LHCN-M2 (cell line): ENCODE measurements at regions not wholly inside any gene's neighbourhood (a gene's known extent, or its start where the extent isn't known, plus 50 kb on each side); places are given as distances from the start of the nearest gene placed in this dataset.
A peak's percentile ranks its signal among the peaks of the same experiment; 100 is the strongest.

Experiments
- DNase-seq: peaks from one replicate; pipeline ENCODE4 v3.0.0-alpha.2; 2012; ENCODE audit warnings: low read depth

DNA sequence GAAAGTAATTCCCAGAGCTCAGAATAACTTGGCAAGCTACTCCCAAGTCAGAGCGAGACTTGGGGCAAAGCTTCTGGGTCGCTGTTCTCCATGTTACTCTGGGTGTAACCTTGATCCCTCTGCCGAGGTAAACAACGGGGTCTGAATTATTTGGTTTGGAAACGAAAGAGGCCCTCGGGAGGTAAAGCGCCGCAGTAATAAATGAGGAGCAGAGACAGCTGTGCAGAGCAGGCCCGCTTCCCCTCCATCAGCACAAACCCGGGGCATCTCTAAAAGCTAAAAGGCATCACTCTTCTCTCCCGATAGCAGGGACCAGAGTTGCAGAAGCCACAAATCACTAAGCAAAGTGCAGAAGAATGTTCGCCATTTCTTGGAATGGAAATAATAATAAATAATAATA lies 561.5 kb downstream of the BCOR start:
- no peak for DNase-seq

GRCh38 chrX:39541881-39542280 lies 555.9 kb downstream of the BCOR start:
- no peak for DNase-seq

- no peak for DNase-seq
Measured at GRCh38 chrX:39542316-39542715, 555.4 kb downstream of the BCOR start.

GRCh38 chrX:39550795-39551361 lies 546.9 kb downstream of the BCOR start:
- DNase-seq = no peak

DNA sequence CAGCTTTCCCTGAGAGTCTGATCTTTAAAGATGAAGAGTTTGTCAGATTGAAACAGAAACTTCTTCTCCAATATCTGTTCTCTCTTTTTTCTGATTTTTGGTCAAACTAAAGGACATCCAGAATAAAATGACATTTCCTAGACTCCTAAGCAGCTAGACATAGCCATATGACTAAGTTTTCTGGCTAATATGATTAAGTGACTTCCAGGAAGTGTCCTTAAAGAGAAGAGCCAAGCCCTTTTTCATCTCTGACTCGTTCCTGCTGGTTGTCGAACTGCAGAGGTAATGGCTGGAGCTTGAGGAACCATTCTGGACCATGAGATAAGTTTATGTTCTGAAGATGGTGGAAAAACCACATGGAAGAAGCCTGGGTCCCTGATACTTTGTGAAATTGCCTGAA lies 546.0 kb downstream of the BCOR start:
- DNase-seq = no peak

GRCh38 chrX:39555431-39555830 lies 542.3 kb downstream of the BCOR start:
- DNase-seq = no peak

DNA sequence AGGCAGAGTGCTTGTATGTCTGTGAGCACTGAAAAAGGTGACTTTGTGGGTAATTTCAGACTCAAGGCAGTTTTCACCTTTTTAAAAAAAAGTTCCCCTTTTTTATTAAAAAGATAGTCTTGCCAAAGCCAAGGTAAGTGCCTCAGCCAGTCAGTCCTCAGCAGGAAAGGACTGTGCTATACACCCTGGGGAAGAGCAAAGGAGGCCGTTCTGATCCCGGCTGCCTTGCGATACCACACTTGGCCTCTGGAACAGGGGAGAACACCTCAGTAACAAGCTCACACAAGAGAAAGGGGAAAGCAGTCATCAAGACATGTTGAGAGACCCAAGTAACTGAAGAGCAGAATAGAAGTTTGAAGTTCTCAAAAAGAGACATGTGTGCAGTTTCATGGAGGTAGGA lies 541.7 kb downstream of the BCOR start:
- no peak for DNase-seq

DNA sequence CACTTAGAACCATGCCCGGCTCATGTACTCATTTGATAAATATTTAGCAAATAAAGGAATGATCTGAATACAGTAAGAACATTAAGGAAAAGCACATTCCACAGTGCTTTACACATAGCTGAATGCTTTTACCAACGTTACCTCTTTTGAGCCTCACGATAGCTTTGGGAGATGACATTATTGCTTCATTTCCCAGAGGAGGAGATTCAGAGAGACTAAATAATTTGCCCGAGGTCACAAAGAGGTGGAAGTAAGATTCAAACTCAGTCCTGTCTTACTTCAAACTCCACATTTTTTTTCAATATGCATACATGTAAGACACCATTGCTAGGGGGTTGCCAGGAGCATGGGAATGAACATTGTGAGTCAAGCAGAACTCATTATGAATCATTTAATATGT lies 538.5 kb downstream of the BCOR start:
- DNase-seq = no peak

- DNase-seq = no peak
Measured at GRCh38 chrX:39560271-39560670, 537.5 kb downstream of the BCOR start.

- no peak for DNase-seq
Measured at GRCh38 chrX:39563178-39563577, 534.6 kb downstream of the BCOR start.

GRCh38 chrX:39564751-39565150 lies 533.0 kb downstream of the BCOR start:
- DNase-seq = no peak

DNA sequence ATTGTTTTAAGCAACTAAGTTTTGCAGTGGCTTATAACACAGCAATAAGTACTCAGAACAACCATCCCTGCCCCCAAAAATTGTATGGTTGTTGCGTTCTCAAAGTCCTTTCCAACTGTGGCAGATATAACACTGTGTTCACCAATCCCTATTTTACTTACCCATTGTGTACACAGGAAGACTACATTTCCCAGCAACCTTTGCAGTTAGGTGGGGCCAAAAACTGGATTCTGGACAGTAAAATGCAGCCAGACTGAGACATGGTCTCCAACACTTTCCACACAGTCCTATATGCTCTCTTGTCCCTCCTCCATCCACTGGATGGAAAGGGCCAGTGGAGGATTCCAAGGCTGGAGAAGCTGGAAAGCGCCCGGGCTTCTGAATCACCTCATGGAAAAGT lies 523.6 kb downstream of the BCOR start:
- DNase-seq = no peak

GRCh38 chrX:39576041-39576872 lies 521.5 kb downstream of the BCOR start:
- DNase-seq = no peak

DNA sequence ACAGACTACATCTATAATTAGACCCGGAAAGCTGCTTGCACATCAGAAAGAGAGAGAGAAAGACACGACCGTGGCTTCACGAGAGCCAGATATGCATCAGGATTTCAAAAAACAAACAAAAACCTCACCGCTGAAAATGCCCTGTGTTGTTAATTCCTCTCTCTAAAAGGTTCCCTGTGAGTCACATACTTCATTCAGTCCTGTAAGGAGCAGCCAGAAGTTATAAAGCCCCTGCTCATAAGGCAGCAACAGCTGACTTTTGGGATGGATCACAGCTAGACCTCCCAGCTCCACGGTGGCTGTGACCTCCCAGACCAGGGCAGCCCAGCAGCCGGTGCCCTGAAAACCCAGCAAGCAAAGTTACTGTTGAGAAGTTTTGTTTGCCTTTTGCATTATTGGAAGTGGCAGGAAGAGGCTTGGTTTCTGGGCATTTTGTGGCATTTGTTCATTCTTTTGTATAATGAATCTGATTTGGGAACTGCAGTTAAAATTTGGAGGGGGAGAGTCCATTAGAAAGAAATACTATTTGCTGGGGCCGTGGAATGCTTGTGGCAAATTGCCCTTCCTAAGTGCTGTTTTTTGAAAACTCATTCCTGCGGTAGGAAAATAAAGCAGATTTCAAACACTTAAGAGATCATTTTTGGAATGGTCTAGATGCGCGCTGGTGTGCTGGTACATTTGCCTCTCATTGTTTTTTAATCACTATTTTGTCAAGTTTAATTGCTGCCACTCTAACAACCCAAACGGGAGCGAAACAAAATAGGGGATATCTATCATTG lies 520.4 kb downstream of the BCOR start:
- peak; percentile 58 for DNase-seq

DNA sequence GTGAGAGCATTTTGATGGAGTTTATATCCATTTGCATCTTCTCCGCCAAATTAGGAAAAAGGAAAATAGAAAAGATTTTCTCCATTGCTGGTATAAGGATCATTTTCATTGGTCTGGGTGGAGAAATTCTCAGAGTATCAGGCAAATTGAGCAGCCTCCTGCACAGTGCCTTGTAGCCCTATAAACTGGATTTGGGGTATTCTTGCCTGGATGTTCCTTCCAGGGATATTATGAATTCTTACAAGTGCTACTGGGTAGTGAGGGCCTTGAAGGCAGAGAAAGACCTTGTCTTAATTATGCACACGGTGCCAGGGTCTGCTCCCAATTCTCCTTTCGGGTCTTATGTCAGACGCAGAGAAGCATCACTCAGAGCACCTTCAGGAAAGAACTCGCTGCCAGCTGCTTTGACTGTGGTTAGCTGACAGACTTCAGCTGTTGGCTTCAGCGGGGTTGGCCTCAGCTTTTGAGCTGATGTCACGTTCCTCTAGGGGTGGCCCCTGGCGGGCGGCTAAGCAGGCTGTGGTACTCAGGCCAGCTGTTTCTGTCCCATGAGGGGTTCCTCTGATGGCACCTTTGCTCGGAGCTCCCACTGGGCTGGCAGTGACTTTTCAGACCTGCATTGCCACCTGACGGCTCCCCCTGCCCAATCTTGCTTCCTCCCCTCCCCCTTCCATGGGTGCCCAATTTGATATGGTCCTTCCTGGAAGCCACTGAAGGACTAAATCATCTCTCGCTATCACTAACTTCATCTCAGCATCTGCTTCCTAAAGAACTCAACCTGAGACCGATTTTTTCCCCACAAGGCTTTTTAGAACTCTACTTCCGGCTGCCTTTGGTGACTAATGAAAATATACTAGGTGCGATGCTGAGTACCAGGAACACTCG lies 519.5 kb downstream of the BCOR start:
- peak; percentile 72 for DNase-seq

- DNase-seq = no peak
Measured at GRCh38 chrX:39580043-39580442, 517.7 kb downstream of the BCOR start.

DNA sequence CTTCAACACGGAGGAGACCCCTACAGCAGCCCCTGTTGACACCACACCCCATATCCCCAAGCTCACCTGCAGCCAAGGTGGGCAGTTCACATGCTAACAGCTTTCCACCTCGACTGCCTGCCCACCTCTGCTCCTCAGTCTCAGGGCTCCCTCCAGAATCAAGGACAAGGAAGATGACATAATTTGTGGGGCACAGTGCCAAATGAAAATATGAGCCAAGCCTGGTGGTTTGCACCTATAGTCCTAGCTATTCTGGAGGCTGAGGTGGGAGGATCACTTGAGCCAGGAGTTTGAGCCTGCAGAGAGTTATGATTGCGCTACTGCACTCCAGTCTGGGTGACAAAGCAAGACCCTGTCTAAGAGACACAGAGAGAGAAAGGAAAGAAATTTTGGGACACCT lies 516.3 kb downstream of the BCOR start:
- no peak for DNase-seq

GRCh38 chrX:39582091-39582490 lies 515.7 kb downstream of the BCOR start:
- no peak for DNase-seq

GRCh38 chrX:39582976-39583375 lies 514.8 kb downstream of the BCOR start:
- no peak for DNase-seq

DNA sequence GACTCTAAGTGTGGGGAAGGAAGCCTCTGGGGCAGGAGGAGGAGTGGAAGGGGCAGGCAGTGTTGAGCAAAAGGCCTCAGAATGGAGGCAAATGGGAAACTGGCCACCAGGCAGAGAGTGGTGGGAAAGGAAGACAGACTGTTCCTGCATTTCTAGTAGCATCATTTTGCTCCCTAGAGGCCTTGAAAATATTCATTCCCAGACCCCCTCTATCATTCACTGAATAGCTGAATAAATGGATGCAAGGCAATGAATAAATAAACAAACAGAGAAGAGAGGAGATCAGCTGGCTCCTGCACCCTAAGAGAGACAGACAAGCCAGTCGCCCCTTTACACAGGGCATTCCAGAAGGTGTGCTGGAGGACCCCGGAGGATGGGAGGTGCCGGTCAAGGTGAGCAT lies 511.9 kb downstream of the BCOR start:
- no peak for DNase-seq

DNA sequence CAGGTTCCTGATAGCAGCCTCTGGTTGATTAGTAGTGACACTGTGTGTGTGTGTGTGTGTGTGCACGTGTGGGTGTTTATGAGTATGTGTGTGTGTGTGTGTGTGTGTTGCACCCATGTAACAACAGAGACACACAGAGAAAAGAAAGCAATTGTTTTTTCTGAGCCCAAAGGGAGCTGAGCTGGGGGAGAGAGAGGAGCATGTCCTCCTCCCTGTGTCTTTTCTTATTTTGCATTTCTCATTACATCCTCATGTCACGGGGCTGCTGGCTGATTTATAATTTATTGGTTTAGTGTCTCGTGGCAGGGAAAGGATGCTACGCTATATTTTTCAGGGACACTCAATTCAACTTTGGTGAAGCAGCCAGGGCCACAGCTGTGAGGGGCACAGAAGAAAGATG lies 511.4 kb downstream of the BCOR start:
- no peak for DNase-seq

DNA sequence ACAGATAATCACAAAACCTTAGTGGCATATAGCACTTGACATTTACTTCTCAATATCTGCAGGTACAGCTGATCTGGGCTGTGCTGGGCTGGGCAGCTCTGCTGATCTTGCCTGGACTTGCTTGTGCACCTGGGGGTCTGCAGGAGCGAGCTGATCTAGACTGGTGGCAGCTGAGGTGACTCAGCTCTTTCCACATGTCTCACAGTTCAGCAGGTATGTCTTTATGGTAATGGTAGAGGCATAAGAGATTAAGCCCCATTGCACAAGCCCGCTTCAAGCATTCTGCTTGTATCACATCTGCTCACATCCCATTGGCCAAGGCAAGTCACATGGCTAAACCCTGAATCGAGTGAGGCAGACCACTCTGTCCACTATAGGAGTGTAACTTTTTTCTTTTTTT lies 506.7 kb downstream of the BCOR start:
- DNase-seq = no peak
